GM10248 (cell line): ENCODE measurements at regions not wholly inside any gene's neighbourhood (a gene's known extent, or its start where the extent isn't known, plus 50 kb on each side); places are given as distances from the start of the nearest gene placed in this dataset.

ENCODE experiments used
- CTCF ChIA-PET: fragments of 300-600 bp; sonication (Branson Sonifier 250); formaldehyde crosslinking; extraction: SDS; loops from one replicate; lab custom pipeline; 2021; ENCODE audit warnings: antibody characterized with exemption; lab: Yijun Ruan, JAX
- POLR2A ChIA-PET: fragments of 350-650 bp; sonication (Branson Sonifier 250); formaldehyde crosslinking; extraction: SDS; loops from one replicate; lab custom pipeline; 2020; ENCODE audit warnings: antibody characterized with exemption; lab: Yijun Ruan, JAX
- DNase-seq: peaks from one replicate; pipeline ENCODE4 v3.0.0; 2012; ENCODE audit errors: extremely low spot score
- TF ChIP-seq, protein P1 (sequence below): IDR thresholded peaks from 2 replicates; pipeline ENCODE4 v1.5.1; 2012; ENCODE audit warnings: mild to moderate bottlenecking, low read depth; ENCODE audit errors: extremely low read depth, missing control alignments, control extremely low read depth

DNA sequence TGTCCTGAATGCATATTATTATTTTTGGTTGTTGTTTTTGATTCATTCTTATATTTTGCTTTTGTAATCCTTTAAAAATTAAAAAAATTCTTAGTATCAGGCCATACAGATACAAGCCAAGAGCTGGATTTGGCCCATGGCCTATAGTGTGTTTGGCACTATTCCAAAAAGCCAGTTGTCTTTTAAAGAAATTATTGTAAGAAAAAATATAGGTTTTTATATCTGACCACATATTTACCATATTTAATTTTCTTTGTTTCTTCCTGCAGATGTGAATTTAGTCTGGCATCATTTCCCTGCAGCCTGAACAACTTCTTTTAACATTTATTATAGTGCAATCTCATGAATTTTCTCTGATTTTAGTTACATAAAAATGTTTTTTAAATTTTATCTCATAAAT, 652.8 kb upstream of the NR3C2 start:
- DNase-seq: no peak
- TF ChIP-seq, protein P1, sequence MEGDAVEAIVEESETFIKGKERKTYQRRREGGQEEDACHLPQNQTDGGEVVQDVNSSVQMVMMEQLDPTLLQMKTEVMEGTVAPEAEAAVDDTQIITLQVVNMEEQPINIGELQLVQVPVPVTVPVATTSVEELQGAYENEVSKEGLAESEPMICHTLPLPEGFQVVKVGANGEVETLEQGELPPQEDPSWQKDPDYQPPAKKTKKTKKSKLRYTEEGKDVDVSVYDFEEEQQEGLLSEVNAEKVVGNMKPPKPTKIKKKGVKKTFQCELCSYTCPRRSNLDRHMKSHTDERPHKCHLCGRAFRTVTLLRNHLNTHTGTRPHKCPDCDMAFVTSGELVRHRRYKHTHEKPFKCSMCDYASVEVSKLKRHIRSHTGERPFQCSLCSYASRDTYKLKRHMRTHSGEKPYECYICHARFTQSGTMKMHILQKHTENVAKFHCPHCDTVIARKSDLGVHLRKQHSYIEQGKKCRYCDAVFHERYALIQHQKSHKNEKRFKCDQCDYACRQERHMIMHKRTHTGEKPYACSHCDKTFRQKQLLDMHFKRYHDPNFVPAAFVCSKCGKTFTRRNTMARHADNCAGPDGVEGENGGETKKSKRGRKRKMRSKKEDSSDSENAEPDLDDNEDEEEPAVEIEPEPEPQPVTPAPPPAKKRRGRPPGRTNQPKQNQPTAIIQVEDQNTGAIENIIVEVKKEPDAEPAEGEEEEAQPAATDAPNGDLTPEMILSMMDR: no peak
- ChIA-PET CTCF (no interaction called here), POLR2A (no interaction called here)

DNA sequence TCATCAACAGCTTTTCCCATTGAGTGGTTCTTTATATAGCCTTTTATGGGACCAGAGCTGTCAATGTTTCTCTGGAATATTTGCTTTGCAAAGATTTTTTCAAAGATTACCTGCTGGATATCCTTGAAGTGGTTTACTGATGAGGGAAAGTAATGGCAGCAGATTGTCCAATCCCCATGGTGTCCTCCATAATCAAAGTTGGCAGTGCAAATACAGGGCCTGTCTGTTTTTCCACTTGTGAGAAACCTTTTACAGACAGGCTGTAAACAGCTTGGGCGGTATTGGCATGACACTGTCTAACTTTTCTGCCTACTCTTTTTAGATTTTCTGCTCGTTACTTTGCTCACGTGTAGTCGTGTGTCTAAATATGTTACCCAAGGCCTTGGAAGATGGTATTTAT, 641.9 kb upstream of the NR3C2 start:
- CTCF ChIA-PET: no interaction called here
- DNase-seq: no peak
- TF ChIP-seq, protein P1: no peak

DNA sequence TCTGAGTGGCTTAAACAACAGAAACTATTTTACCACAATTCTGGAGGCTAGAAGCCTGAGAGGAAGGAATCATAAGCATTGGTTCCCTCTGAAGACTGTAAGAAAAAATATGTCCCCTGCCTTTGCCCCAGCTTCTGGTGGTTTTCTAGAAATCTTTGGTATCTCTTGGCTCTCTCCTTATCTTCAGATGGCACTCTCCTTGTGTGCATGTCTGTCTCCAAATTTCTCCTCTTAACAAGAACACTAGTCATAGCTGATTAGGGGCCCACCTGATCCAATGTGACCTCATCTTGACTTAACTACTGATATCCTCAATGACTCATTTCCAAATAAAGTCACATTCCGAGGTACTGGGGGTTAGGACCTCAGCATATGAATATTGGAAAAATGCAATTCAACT, 635.0 kb upstream of the NR3C2 start:
- TF ChIP-seq, protein P1: no peak
- ChIA-PET CTCF (no interaction called here), POLR2A (no interaction called here)
- no peak for DNase-seq

More for the DNA sequence above, 641.9 kb upstream of the NR3C2 start:
- POLR2A ChIA-PET: no interaction called here

- CTCF ChIA-PET: no interaction called here
- DNase-seq: no peak
- POLR2A ChIA-PET: no interaction called here
- TF ChIP-seq, protein P1: no peak
Measured at GRCh38 chr4:149076401-149076800, 634.2 kb upstream of the NR3C2 start.

DNA sequence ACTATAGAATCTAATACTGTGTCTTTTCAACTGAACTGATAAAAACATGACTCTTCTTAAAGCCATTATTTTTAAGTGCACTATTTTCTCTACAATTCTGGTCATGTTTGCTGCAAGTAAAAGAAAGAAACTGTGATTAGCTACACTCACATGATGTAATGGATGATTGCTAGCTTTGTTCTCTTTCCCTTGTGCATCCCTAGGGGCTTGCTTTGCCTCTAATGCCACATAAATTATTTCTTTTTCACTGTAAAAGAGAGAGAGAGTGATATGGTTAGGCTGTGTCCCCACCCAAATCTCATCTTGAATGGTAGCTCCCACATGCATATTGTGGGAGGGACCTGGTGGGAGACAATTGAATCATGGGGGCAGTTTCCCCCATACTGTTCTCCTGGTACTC, 630.2 kb upstream of the NR3C2 start:
- POLR2A ChIA-PET: no interaction called here

DNA sequence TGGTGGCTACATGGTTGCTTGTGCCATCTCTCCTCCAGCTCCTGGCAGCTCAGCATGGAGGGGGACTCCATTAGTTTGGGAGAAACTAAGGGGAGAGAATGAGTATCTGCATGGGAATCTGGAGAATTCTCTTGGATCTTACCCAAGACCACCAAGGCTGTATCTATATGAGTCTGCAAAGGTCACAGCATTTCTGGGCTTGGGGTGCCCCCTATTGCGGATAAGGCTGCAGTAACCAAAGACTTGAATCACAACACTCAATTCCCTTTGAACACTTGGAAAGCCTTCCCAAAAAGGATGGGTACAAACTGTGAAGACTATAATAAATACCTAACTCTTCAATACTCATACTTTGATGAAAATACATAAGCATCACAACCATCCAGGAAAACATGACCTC, 623.5 kb upstream of the NR3C2 start:
- ChIA-PET POLR2A (no interaction called here), CTCF (no interaction called here)
- TF ChIP-seq, protein P1: no peak
- no peak for DNase-seq

More for the DNA sequence above, 630.2 kb upstream of the NR3C2 start:
- TF ChIP-seq, protein P1: no peak
- CTCF ChIA-PET: no interaction called here
- DNase-seq: no peak

- TF ChIP-seq, protein P1: no peak
- CTCF ChIA-PET: no interaction called here
- POLR2A ChIA-PET: no interaction called here
- DNase-seq: no peak
Measured at GRCh38 chr4:149062997-149063396, 620.8 kb upstream of the NR3C2 start.
